GM19023 (cell line): ENCODE measurements at regions not wholly inside any gene's neighbourhood (a gene's known extent, or its start where the extent isn't known, plus 50 kb on each side); places are given as distances from the start of the nearest gene placed in this dataset.

Experiments
- ATAC-seq: cut with Tn5 transposase; IDR thresholded peaks from one replicate; pipeline ENCODE4 v1.9.1; 2021; ENCODE audit warnings: mild to moderate bottlenecking, moderate library complexity; ENCODE audit not compliant: unreplicated experiment

GRCh38 chr6:146865756-146866379 is 267.1 kb downstream of the ADGB start:
- no peak for ATAC-seq

GRCh38 chr6:146866731-146867414 is 268.1 kb downstream of the ADGB start:
- no peak for ATAC-seq

- no peak for ATAC-seq
Observed at GRCh38 chr6:146868671-146869209, 270.0 kb downstream of the ADGB start.

- ATAC-seq = peak; percentile 86
Observed at GRCh38 chr6:146870760-146871159, 272.0 kb downstream of the ADGB start.

- ATAC-seq = no peak
Observed at GRCh38 chr6:146871611-146872425, 273.0 kb downstream of the ADGB start.

- ATAC-seq = no peak
Observed at GRCh38 chr6:146872426-146872785, 273.6 kb downstream of the ADGB start.

- no peak for ATAC-seq
Observed at GRCh38 chr6:146874278-146875018, 275.7 kb downstream of the ADGB start.

GRCh38 chr6:146875927-146876270 is 277.1 kb downstream of the ADGB start:
- ATAC-seq = no peak

GRCh38 chr6:146876271-146877151 is 277.7 kb downstream of the ADGB start:
- ATAC-seq = no peak

- no peak for ATAC-seq
Observed at GRCh38 chr6:146878168-146878951, 279.6 kb downstream of the ADGB start.

- no peak for ATAC-seq
Observed at GRCh38 chr6:146878952-146879340, 280.2 kb downstream of the ADGB start.

GRCh38 chr6:146879406-146880117 is 280.8 kb downstream of the ADGB start:
- no peak for ATAC-seq

- no peak for ATAC-seq
Observed at GRCh38 chr6:146881228-146882181, 282.7 kb downstream of the ADGB start.

GRCh38 chr6:146883640-146884531 is 285.1 kb downstream of the ADGB start:
- ATAC-seq = no peak

GRCh38 chr6:146884728-146885127 is 286.0 kb downstream of the ADGB start:
- ATAC-seq = peak; percentile 89

GRCh38 chr6:146885708-146886457 is 287.1 kb downstream of the ADGB start:
- ATAC-seq = no peak
